HTR-8/SVneo (cell line): ENCODE measurements at regions not wholly inside any gene's neighbourhood (a gene's known extent, or its start where the extent isn't known, plus 50 kb on each side); places are given as distances from the start of the nearest gene placed in this dataset.
"Not testable (repeated sequence)": the region's sequence is repeated elsewhere in the genome, so short reads cannot be mapped to it uniquely, and the experiment has no call there.

ENCODE experiments used
- DNase-seq: peaks from one replicate; pipeline ENCODE4 v3.0.0; 2011; ENCODE audit warnings: low spot score, mixed read lengths; ENCODE audit not compliant: insufficient read length
- FAIRE-seq: peaks from 2 replicates; lab custom pipeline; 2011; peaks lifted over from hg19 to GRCh38; lab: Jason Lieb, UNC

DNA sequence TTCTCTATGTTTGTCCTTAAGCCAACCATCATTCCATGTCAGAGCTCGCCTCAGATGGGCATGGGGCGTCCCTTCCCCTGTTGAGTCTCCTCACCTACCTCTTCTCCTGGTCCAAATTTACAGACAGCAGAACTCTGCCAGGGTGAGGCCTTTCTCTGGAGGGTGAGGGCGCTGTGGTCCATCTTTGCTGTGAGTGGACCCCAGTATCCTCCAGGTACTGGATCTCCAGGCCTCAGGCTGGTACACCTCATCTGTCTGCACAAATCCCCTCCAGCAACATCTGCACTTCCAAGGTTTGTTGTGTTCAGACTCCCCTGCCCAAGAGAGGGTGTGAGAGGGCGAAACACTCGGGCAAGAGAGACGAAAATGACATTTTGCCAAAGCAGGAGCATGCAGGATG, 63.9 kb upstream of the EDAR start:
- DNase-seq (no peak), FAIRE-seq (no peak)

DNA sequence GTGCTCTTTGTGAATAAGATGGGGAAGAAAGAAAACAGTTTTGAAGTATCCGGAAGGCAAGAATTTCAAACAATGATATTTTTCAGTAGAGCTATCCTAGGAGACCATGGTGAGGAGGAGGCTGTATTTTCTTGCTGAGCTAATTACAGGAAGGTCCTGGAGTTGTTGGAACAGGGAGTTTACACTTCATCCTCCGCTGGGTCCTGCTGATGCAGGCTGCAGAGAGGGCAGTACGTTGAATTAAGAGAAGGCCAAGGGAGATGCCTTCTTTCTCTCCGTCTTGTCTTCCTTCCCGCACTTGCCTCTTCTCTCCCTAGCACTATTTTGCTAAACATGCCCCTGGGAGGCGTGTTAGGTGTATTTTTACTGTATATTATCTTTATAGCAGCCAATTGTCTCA, 60.0 kb upstream of the EDAR start:
- FAIRE-seq (no peak), DNase-seq (no peak)

DNA sequence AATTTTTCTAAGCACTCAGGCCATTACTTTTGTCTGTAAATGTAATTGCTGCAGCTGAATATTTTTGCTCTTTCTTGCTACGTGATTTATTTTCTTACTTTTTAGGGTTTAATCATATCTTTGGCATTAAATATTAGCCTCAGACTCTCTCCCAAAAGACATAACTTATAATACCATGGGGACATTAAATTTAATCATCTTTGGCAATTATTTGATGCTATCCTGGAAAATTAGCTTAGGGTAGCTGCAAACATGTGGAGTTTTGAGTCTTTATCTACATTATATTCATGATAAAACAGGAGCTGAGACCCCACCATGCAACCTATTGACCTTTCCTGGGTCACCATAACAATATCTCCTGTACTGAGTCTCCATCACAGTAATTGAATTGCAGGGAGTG, 59.1 kb upstream of the EDAR start:
- DNase-seq = no peak
- no peak for FAIRE-seq

DNA sequence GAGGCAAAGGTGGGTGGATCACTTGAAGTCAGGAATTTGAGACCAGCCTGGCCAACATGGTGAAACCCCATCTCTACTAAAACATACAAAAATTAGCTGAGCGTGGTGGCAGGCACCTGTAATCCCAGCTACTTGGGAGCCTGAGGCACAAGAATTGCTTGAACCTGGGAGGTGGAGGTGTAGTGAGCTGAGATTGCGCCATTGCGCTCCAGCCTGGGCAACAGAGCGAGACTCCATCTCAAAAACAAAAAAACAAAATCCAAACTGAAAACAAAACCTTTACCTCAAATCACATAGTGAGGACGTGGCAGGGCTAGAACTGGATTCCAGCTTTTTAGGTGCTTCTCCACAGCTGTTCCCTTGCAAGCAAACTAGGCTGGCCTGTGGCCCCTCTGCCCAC, 58.5 kb upstream of the EDAR start:
- FAIRE-seq, DNase-seq: not testable (repeated sequence)

DNA sequence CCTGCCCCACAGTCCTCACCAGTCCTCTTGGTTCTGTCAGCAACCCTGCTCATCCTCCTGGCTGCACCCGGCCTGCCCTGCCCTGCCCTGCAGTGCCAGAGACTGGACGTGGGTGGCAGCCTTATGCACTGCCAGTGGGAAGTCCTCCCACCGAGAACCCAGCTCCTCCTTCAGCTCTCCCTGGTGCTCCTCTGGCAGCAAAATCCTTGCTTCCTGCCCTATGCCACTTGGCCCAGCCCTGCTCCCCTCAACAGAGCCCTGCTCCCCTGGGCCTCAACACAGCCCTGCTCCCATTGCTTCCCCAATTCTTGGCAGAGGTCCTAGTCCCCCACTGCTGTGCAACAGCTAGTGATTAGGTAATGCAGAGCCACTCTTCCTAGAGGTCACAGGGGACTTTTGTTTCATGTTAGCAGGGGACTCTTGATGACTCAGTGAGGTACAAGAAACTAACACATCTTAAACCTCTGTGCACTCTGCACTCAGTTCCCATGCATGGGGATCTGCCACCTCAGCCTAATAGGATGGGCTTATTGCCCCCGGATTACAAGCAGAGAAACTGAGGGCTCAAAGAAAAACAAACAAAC, 58.0 kb upstream of the EDAR start:
- DNase-seq (no peak), FAIRE-seq (no peak)

DNA sequence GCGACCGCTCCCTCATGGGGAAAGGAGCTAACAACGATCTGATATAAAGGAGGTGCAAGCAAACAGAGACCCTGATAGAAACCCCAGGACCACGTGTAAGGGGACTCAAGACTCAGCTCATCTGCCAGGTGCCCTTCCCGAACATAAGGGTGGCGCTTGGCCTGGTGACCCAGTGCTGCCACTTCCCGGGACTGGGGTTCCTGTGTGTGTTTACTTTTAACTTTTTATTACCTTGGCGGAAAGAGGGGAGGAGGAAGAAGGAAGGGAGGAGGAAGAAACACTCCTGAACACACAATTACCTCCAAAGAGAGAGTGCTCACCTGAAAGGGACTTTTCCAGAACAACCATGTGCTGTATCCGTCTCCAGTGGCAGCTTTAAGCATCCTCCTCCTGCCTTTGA, 56.5 kb upstream of the EDAR start:
- FAIRE-seq (no peak), DNase-seq (no peak)

DNA sequence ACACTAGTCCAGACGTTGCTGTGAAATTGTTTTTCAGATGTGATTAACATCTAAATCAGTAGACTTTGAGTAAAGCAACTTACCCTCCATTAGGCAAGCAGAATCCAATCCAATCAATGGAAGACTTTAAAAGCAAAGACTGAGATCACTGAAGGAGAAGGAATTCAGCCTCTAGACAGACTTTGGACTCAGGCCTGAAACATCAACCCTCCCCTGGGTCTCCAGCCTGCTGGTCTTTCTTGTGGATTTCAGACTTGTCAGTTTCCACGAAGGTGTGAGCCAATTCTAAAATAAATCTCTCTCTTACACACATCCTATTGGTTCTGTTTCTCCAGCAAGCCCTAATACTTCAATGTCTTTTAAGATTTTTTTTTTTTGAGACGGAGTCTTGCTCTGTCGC, 50.0 kb upstream of the EDAR start:
- FAIRE-seq (no peak), DNase-seq (no peak)
